ENCODE measurements at regions not wholly inside any gene's neighbourhood (a gene's known extent, or its start where the extent isn't known, plus 50 kb on each side); places are given as distances from the start of the nearest gene placed in this dataset.

DNA sequence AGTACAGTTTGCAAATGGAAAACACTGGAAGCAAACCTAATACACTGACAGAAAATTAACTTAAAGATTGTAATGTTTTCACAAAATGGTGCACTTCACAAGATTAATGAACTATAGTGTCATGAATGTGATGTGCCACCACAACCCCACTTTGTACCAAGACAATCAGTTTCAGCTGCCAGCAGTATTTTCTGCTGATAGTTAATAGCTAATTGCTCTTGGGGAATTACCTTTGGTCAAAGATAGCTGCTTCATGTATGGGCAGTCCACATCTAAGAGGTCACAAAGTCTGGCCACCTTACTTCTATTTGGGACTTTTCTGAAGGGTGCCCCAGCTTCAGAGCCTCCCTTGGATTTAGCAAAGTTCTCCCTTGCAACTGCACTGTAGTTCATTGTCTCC lies 254.0 kb downstream of the CALCRL start:
- Histone ChIP-seq H3K9me1 (ENCODE audit: control insufficient read depth, insufficient read depth, low read length) (no peaks in the 10 kb centered on the region), H3K4me1 (replicated peaks in 1 of 2; ENCODE audit: control insufficient read depth in 2 of 2, insufficient read depth in 2 of 2, low read length in 2 of 2) (no peaks in the 10 kb centered on the region), H3K27me3 (ENCODE audit: control insufficient read depth in 2 of 2, insufficient read depth in 2 of 2, low read length in 2 of 2) (no peaks in the 10 kb centered on the region), H3K9me3 (replicated peaks; ENCODE audit: control insufficient read depth, insufficient read depth, low read depth, low read length) (no peaks in the 10 kb centered on the region), H4K20me1 (replicated peaks; ENCODE audit: control insufficient read depth, insufficient read depth, low read length) (no peaks in the 10 kb centered on the region), H3K4me3 (no peak overlapping the region), H3K36me3 (ENCODE audit: control insufficient read depth, insufficient read depth, low read length) (no peaks in the 10 kb centered on the region), H3K27ac (ENCODE audit: extremely low read depth, low read depth, low read length) (no peak overlapping the region), H3K79me2 (ENCODE audit: control insufficient read depth, insufficient read depth, low read length) (no peaks in the 10 kb centered on the region), H2AFZ (ENCODE audit: low read depth, low read length) (no peak overlapping the region), H3K9ac (ENCODE audit: insufficient read depth in 1 of 2, low read depth in 2 of 2, low read length in 2 of 2) (no peak overlapping the region), H3K4me2 (ENCODE audit: insufficient read depth, low read length) (no peak overlapping the region)
- intact Hi-C loops (cut with micrococcal nuclease): no loop called here
- no peak for TF ChIP-seq CHD2 (IDR thresholded peaks at IDR 0.05; ENCODE audit: low read depth, low read length)
- TF ChIP-seq GATA2 (CRISPR knock-in tag; IDR thresholded peaks at IDR 0.05): no peak
- no peak for TF ChIP-seq CAMTA2 (CRISPR knock-in tag; conservative IDR thresholded peaks at IDR 0.05)
- no peak for DNase-seq (ENCODE audit: extremely low read depth in 1 of 4, low spot score in 3 of 4)
- peak; percentile 65 for FAIRE-seq
- no peak for ATAC-seq
- POLR2A ChIA-PET: no interaction called here
- in situ Hi-C loops (cut with MboI): no loop called here
- CTCF ChIA-PET (ENCODE audit: low intra/inter-chr PET ratio): no interaction called here
- no TSS peak for BruUV-seq (replicated peaks)

DNA sequence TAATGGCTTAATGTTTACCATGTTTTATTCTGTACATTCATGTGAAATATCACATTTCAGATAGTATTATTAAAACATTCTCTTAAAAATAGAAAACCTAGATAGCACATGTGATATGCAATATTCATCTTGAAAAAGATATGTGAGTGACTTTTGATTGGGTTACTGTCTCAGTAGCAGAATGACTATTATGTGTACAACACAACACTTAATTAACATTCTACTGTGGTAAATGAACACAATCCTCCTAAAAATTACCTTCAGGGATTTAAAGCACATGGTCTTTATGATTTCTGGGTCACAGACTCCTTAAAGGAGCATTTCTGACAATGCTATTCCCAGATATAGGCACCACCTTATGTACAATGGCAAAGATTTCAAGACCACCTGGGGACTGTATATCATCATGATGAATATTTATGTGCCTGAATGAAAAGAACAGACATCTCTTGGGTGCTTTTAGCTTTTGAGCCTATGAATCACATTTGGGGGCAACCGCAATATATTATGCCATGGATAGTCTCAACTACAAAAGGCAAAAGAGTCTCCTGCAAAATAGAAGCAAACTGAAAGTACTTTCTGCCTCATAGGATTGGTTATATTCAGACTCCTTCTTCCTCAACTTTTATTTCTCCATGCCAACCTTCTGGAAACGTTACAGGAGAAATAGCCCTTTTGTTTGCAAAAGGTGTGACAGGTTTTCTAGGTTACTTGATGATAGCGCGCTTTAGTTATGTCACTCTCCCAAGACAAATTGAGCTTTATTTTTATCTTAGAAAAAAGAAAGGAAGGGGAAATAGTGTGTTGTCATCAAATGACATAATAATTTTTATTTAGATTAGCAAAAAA lies 259.0 kb downstream of the CALCRL start:
- H3K36me3 ChIP-seq (ENCODE audit: control insufficient read depth, insufficient read depth, low read length): no peaks in the 10 kb centered on the region
- intact Hi-C loops (cut with micrococcal nuclease) (no loop called here), in situ Hi-C loops (cut with MboI) (no loop called here)
- no peaks in the 10 kb centered on the region for H4K20me1 ChIP-seq (replicated peaks; ENCODE audit: control insufficient read depth, insufficient read depth, low read length)
- DNase-seq (ENCODE audit: extremely low read depth in 1 of 4, low spot score in 3 of 4) (no peak), FAIRE-seq (no peak), ATAC-seq (no peak)
- 44% methylated on average over 4 of the region's 4 CpGs for WGBS (ENCODE audit: insufficient coverage, low coverage, missing lambda C conversion rate)
- H3K9me3 ChIP-seq (replicated peaks; ENCODE audit: control insufficient read depth, insufficient read depth, low read depth, low read length): no peaks in the 10 kb centered on the region
- H3K27me3 ChIP-seq (ENCODE audit: control insufficient read depth in 2 of 2, insufficient read depth in 2 of 2, low read length in 2 of 2): no peaks in the 10 kb centered on the region
- H3K27ac ChIP-seq (ENCODE audit: extremely low read depth, low read depth, low read length): no peak overlapping the region
- ChIA-PET CTCF (ENCODE audit: low intra/inter-chr PET ratio) (no interaction called here), POLR2A (no interaction called here)
- H3K4me2 ChIP-seq (ENCODE audit: insufficient read depth, low read length): no peak overlapping the region
- no peak overlapping the region for H3K9ac ChIP-seq (ENCODE audit: insufficient read depth in 1 of 2, low read depth in 2 of 2, low read length in 2 of 2)
- H3K4me3 ChIP-seq: no peak overlapping the region
- H2AFZ ChIP-seq (ENCODE audit: low read depth, low read length): no peak overlapping the region
- no peaks in the 10 kb centered on the region for H3K9me1 ChIP-seq (ENCODE audit: control insufficient read depth, insufficient read depth, low read length)
- H3K4me1 ChIP-seq (replicated peaks in 1 of 2; ENCODE audit: control insufficient read depth in 2 of 2, insufficient read depth in 2 of 2, low read length in 2 of 2): no peaks in the 10 kb centered on the region
- H3K79me2 ChIP-seq (ENCODE audit: control insufficient read depth, insufficient read depth, low read length): no peaks in the 10 kb centered on the region
- no TSS peak for BruUV-seq (replicated peaks)
- no peak for TF ChIP-seq CAMTA2 (CRISPR knock-in tag; conservative IDR thresholded peaks at IDR 0.05)

Data from K562 (cell line).